Heart left ventricle (tissue), 16 donors: ENCODE measurements at regions not wholly inside any gene's neighbourhood (a gene's known extent, or its start where the extent isn't known, plus 50 kb on each side); places are given as distances from the start of the nearest gene placed in this dataset.

ENCODE experiments used
- ATAC-seq, 4 donors: fragments of 200-7000 bp; cut with Tn5 transposase; one replicate each; pipeline ENCODE4 v1.9.1; 2020 to 2022; ENCODE audit warnings: moderate library complexity in 4 of 4, mild to moderate bottlenecking in 3 of 4, moderate number of reproducible peaks in 1 of 4
- DNase-seq, 5 donors: peaks; one replicate each; pipeline ENCODE4 v3.0.0-alpha.2; 2020
- H3K27ac ChIP-seq, 12 donors: fragments of 200-600 bp; sonication (generic) in 4 of 12; one replicate each; pipeline versions ENCODE4 v1.5.0 to v1.8.0; 2016 to 2022; ENCODE audit warnings: mild to moderate bottlenecking in 2 of 12
- H3K27me3 ChIP-seq, 9 donors: fragments of 200-600 bp; sonication (generic) in 2 of 9; one replicate each; pipeline versions ENCODE4 v1.5.1 to v1.8.0; 2016 to 2022; ENCODE audit warnings: mild to moderate bottlenecking in 3 of 9
- H3K36me3 ChIP-seq, 9 donors: fragments of 200-600 bp; sonication (generic) in 2 of 9; one replicate each; pipeline versions ENCODE4 v1.5.0 to v1.8.0; 2018 to 2022; ENCODE audit warnings: mild to moderate bottlenecking in 2 of 9
- H3K4me1 ChIP-seq, 12 donors: fragments of 200-600 bp; sonication (generic) in 4 of 12; one replicate each; pipeline versions ENCODE4 v1.5.0 to v1.8.0; 2016 to 2022; ENCODE audit warnings: mild to moderate bottlenecking in 3 of 12
- H3K4me3 ChIP-seq, 12 donors: fragments of 200-600 bp; sonication (generic) in 4 of 12; one replicate each; pipeline versions ENCODE4 v1.5.0 to v1.8.0; 2017 to 2022; ENCODE audit warnings: mild to moderate bottlenecking in 9 of 12, moderate library complexity in 4 of 12
- H3K9me3 ChIP-seq, 12 donors: fragments of 200-600 bp; sonication (generic) in 4 of 12; one replicate each; pipeline versions ENCODE4 v1.5.0 to v1.8.0; 2016 to 2022; ENCODE audit warnings: mild to moderate bottlenecking in 1 of 12
- CTCF ChIP-seq, 12 donors: fragments of 200-600 bp; sonication (generic) in 4 of 12; IDR thresholded peaks; one replicate each; pipeline versions ENCODE4 v1.5.0 to v1.8.0; 2018 to 2022; ENCODE audit warnings: antibody characterized with exemption in 12 of 12, mild to moderate bottlenecking in 5 of 12
- POLR2A ChIP-seq, 2 donors: fragments of 450-650 bp; IDR thresholded peaks; one replicate each; pipeline ENCODE4 v1.6.1; 2017; ENCODE audit warnings: antibody characterized with exemption in 2 of 2, mild to moderate bottlenecking in 2 of 2, moderate library complexity in 2 of 2
- WGBS, 4 donors: extraction: QIAGEN DNeasy Blood & Tissue Kit in 2 of 4; methylation state at CpG; one replicate each; pipeline versions ENCODE4 v1.1.5 to v1.1.7; 2013 to 2018; 5-methylcytosine and 5-hydroxymethylcytosine counted together
- intact Hi-C, 10 donors: fragments of 100-400 bp; cut with DNase I; formaldehyde crosslinking; loops; one replicate each; pipeline versions ENCODE4 v1.11.1 to v1.14.2; 2022
- donor health status: ischemic (EF 13 %, LVEDD 7.1; RV severe dilation, severe dysfunction).
- donor health status: healthy with polysubstance abuse.
- donor health status: DM: no; HTN: yes; CAD: no.
- donor health status: DM: no; HTN: no; CAD: no.
- donor health status: ischemic (EF 25% LVEDD 6.9; RV normal size, moderate dysfunction).
- donor health status: ischemic (EF 25% LVEDD 5.7; RV mildly dilated, moderate dysfunction).
- donor health status: healthy.
- donor health status: DM: yes; HTN: yes; CAD: no.
- donor health status: ischemic (EF 35%, LVEDD 5.7; RV mildly dilated, moderate dysfunction).
- donor health status: nonischemic (EF 11% LVEDD 7.7; RV severe dilation, severe dysfunction).
- donor health status: DM: yes; HTN: yes; CAD: no.
- donor health status: PGD.
- donor health status: ischemic (EF 29% LVEDD 5.4; RV normal size, mild dysfunction).
- donor health status: nonischemic (EF 23%, LVEDD 6.1; RV moderate dilation, normal function).

- 52 to 76% (median 57%) methylated on average over 2 of the region's 2 CpGs for WGBS, 4 donors
- Histone ChIP-seq H3K27me3 (no peaks in the 10 kb centered on the region), H3K4me1 (no peaks in the 10 kb centered on the region), H3K36me3 (no peaks in the 10 kb centered on the region), H3K9me3 (no peaks in the 10 kb centered on the region), H3K27ac (no peak overlapping the region), H3K4me3 (no peak overlapping the region)
- ATAC-seq (no peak), DNase-seq (no peak)
- TF ChIP-seq POLR2A (IDR thresholded peaks at IDR 0.05): no peak
- no peak for TF ChIP-seq CTCF (IDR thresholded peaks at IDR 0.05)
- intact Hi-C loops: no loop called here
Observed at GRCh38 chr2:220348206-220348605, 720.8 kb downstream of the SLC4A3 start.

- TF ChIP-seq POLR2A (IDR thresholded peaks at IDR 0.05): no peak
- no peak for TF ChIP-seq CTCF (IDR thresholded peaks at IDR 0.05)
- ATAC-seq (no peak), DNase-seq (no peak)
- Histone ChIP-seq H3K27ac (no peak overlapping the region), H3K36me3 (no peaks in the 10 kb centered on the region), H3K4me1 (no peaks in the 10 kb centered on the region), H3K27me3 (no peaks in the 10 kb centered on the region), H3K4me3 (no peak overlapping the region), H3K9me3 (no peaks in the 10 kb centered on the region)
- intact Hi-C loops: no loop called here
Observed at GRCh38 chr2:220353897-220354296, 726.5 kb downstream of the SLC4A3 start.

GRCh38 chr2:220356076-220356475 is 728.6 kb downstream of the SLC4A3 start:
- no peaks in the 10 kb centered on the region for H3K36me3 ChIP-seq
- intact Hi-C loops: no loop called here
- no peaks in the 10 kb centered on the region for H3K27me3 ChIP-seq
- no peaks in the 10 kb centered on the region for H3K4me1 ChIP-seq
- H3K9me3 ChIP-seq: peaks cover 0 to 4% (median 0%) of the 10 kb centered on the region in 12 donors
- ATAC-seq: no peak
- no peak overlapping the region for H3K4me3 ChIP-seq
- no peak for DNase-seq
- TF ChIP-seq CTCF (IDR thresholded peaks at IDR 0.05): no peak
- no peak for TF ChIP-seq POLR2A (IDR thresholded peaks at IDR 0.05)
- WGBS, 4 donors: 21 to 40% (median 33%) methylated on average over 1 of the region's 1 CpG
- H3K27ac ChIP-seq: no peak overlapping the region

- WGBS, 4 donors: 49 to 59% (median 53%) methylated on average over 2 of the region's 2 CpGs
- Histone ChIP-seq H3K27me3 (no peaks in the 10 kb centered on the region), H3K27ac (no peak overlapping the region), H3K4me3 (no peak overlapping the region), H3K9me3 (peaks cover 0 to 10% (median 0%) of the 10 kb centered on the region in 12 donors), H3K4me1 (no peaks in the 10 kb centered on the region), H3K36me3 (no peaks in the 10 kb centered on the region)
- intact Hi-C loops: no loop called here
- no peak for TF ChIP-seq CTCF (IDR thresholded peaks at IDR 0.05)
- no peak for TF ChIP-seq POLR2A (IDR thresholded peaks at IDR 0.05)
- peak in 1 of 4 donors; percentile 69 for ATAC-seq
- DNase-seq: no peak
Observed at GRCh38 chr2:220365023-220365422, 737.6 kb downstream of the SLC4A3 start.
